B cell (primary cell): ENCODE measurements at regions not wholly inside any gene's neighbourhood (a gene's known extent, or its start where the extent isn't known, plus 50 kb on each side); places are given as distances from the start of the nearest gene placed in this dataset.

Source experiments
- ATAC-seq: fragments of 200-7000 bp; cut with Tn5 transposase; one replicate; pipeline ENCODE4 v1.10.0; 2021; ENCODE audit warnings: low read depth, mild to moderate bottlenecking, moderate number of reproducible peaks, moderate library complexity
- CTCF ChIA-PET: fragments of 350-600 bp; sonication (Branson Sonifier 250); formaldehyde crosslinking; loops from one replicate; lab custom pipeline; 2021; ENCODE audit warnings: antibody characterized with exemption, inconsistent platforms; lab: Charles Lee
- POLR2A ChIA-PET: fragments of 350-600 bp; sonication (Branson Sonifier 250); formaldehyde crosslinking; loops from one replicate; lab custom pipeline; 2021; ENCODE audit warnings: antibody characterized with exemption; lab: Charles Lee
- DNase-seq: peaks from one replicate; pipeline ENCODE4 v3.0.0; 2013
- H2AFZ ChIP-seq: 2 replicates; pipeline ENCODE4 v1.6.1; 2012; ENCODE audit warnings: mild to moderate bottlenecking, low read depth, low read length; ENCODE audit not compliant: insufficient read depth, poor library complexity, severe bottlenecking
- H3K27ac ChIP-seq, 2 donors: 1 replicate in 1 of 2; 2 replicates in 1 of 2; pipeline ENCODE4 v1.5.1; 2012 to 2013; ENCODE audit warnings: low read length in 2 of 2, mild to moderate bottlenecking in 2 of 2, moderate library complexity in 1 of 2
- H3K27me3 ChIP-seq, 4 experiments: fragments of 200-600 bp in 1 of 4; sonication (generic) in 1 of 4; replicated peaks in 1 of 4; 1 replicate in 2 of 4; 2 replicates in 2 of 4; pipeline versions ENCODE4 v1.6.1 to v1.7.0; 2013 to 2016; ENCODE audit warnings: low read length in 3 of 4, mild to moderate bottlenecking in 2 of 4, mixed read lengths in 1 of 4, moderate library complexity in 1 of 4; ENCODE audit not compliant: insufficient read depth in 4 of 4, control insufficient read depth in 3 of 4; ENCODE audit errors: control extremely low read depth in 1 of 4
- H3K36me3 ChIP-seq, 2 experiments: replicated peaks in 1 of 2; 1 replicate in 1 of 2; 2 replicates in 1 of 2; pipeline versions ENCODE4 v1.6.1 to v1.7.1; 2013; ENCODE audit warnings: low read length in 1 of 2; ENCODE audit not compliant: insufficient read depth in 2 of 2, control insufficient read depth in 1 of 2; ENCODE audit errors: control extremely low read depth in 1 of 2, extremely low read depth in 1 of 2
- H3K4me1 ChIP-seq, 2 donors: fragments of 200-600 bp in 1 of 2; sonication (generic) in 1 of 2; 1 replicate in 1 of 2; 2 replicates in 1 of 2; pipeline versions ENCODE4 v1.5.1 to v1.6.1; 2013 to 2017; ENCODE audit warnings: low read length in 2 of 2; ENCODE audit not compliant: control insufficient read depth in 2 of 2, insufficient read depth in 2 of 2
- H3K4me2 ChIP-seq: replicated peaks from 2 replicates; pipeline ENCODE3; 2012; ENCODE audit warnings: mild to moderate bottlenecking, low read depth, low read length; ENCODE audit not compliant: poor library complexity, severe bottlenecking
- H3K4me3 ChIP-seq, 5 experiments: fragments of 200-600 bp in 1 of 5; sonication (generic) in 1 of 5; 1 replicate in 3 of 5; 2 replicates in 2 of 5; pipeline versions ENCODE4 v1.5.1 to v1.7.0; 2011 to 2016; ENCODE audit warnings: low read length in 4 of 5, mild to moderate bottlenecking in 4 of 5, low read depth in 2 of 5, control low read depth in 1 of 5, moderate library complexity in 1 of 5; ENCODE audit not compliant: insufficient read depth in 1 of 5; ENCODE audit errors: control extremely low read depth in 1 of 5, extremely low read depth in 1 of 5
- H3K79me2 ChIP-seq: fragments of 200-600 bp; sonication (generic); one replicate; pipeline ENCODE4 v1.6.0; 2016; ENCODE audit warnings: low read length; ENCODE audit not compliant: control insufficient read depth, insufficient read depth
- H3K9ac ChIP-seq: fragments of 200-600 bp; sonication (generic); 2 replicates; pipeline ENCODE4 v1.6.1; 2017; ENCODE audit warnings: mild to moderate bottlenecking, low read length, moderate library complexity
- H3K9me3 ChIP-seq, 3 donors: one replicate each; pipeline versions ENCODE4 v1.6.1 to v1.7.1; 2013; ENCODE audit warnings: low read length in 2 of 3; ENCODE audit not compliant: control insufficient read depth in 2 of 3, insufficient read depth in 1 of 3; ENCODE audit errors: control extremely low read depth in 1 of 3
- H4K20me1 ChIP-seq: 2 replicates; pipeline ENCODE4 v1.6.0; 2012; ENCODE audit warnings: mild to moderate bottlenecking, low read length; ENCODE audit not compliant: insufficient read depth, control insufficient read depth, poor library complexity, severe bottlenecking
- H3K27ac Mint-ChIP-seq: one replicate; pipeline ENCODE4 v1.8.0; 2021; ENCODE audit warnings: mixed read lengths
- H3K27me3 Mint-ChIP-seq: one replicate; pipeline ENCODE4 v1.8.0; 2021; ENCODE audit warnings: mixed read lengths
- H3K4me1 Mint-ChIP-seq: one replicate; pipeline ENCODE4 v1.8.0; 2021; ENCODE audit warnings: mixed read lengths
- H3K4me3 Mint-ChIP-seq: one replicate; pipeline ENCODE4 v1.8.0; 2021; ENCODE audit warnings: mixed read lengths
- H3K9me3 Mint-ChIP-seq: one replicate; pipeline ENCODE4 v1.8.0; 2022; ENCODE audit warnings: mixed read lengths; ENCODE audit not compliant: insufficient read depth
- EZH2 ChIP-seq: IDR thresholded peaks from 2 replicates; pipeline ENCODE4 v1.6.1; 2012; ENCODE audit warnings: borderline replicate concordance, low read depth, mild to moderate bottlenecking, moderate library complexity, low read length; ENCODE audit not compliant: insufficient read depth, poor library complexity, severe bottlenecking
- WGBS: methylation state at CpG from one replicate; pipeline ENCODE4 v1.1.5; 2013; ENCODE audit warnings: missing lambda C conversion rate; ENCODE audit not compliant: insufficient coverage; 5-methylcytosine and 5-hydroxymethylcytosine counted together
- intact Hi-C: fragments of 100-400 bp; cut with micrococcal nuclease; formaldehyde crosslinking; loops from one replicate; pipeline ENCODE4 v1.10.0; 2022
- TF ChIP-seq, protein P1 (sequence below): fragments of 200-600 bp; IDR thresholded peaks from one replicate; pipeline ENCODE4 v1.8.0; 2022; ENCODE audit warnings: antibody characterized with exemption, mild to moderate bottlenecking

DNA sequence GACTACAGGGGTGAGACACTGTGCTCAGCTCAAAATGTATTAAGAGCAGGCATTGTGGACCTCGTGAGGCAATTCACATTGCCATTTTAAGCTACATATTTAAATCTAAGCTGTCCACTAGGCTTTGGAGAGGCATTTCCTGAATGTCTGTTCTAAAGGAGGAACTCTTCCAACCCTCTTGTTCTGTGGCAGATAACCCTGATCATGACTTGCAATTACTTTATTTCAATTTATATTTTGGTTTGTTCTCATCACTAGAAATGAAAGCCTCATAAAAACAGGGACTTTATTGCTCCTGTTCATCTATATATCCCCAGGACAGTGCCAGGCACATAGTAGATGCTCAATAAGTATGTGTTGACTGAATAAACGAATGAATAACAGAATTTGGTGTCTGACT is 84.0 kb upstream of the SALL4 start:
- ChIA-PET CTCF (no interaction called here), POLR2A (no interaction called here)
- WGBS = no CpG with 5 or more reads among the region's 2 CpGs
- no peak overlapping the region for H2AFZ ChIP-seq
- no peak overlapping the region for H3K27ac ChIP-seq
- H4K20me1 ChIP-seq = no peaks in the 10 kb centered on the region
- intact Hi-C loops = no loop called here
- no peak overlapping the region for H3K4me3 Mint-ChIP-seq
- no peaks in the 10 kb centered on the region for H3K27me3 ChIP-seq
- H3K27ac Mint-ChIP-seq = no peak overlapping the region
- no peaks in the 10 kb centered on the region for H3K79me2 ChIP-seq
- no peak for DNase-seq
- H3K9ac ChIP-seq = no peak overlapping the region
- H3K27me3 Mint-ChIP-seq = peaks cover 4% of the 10 kb centered on the region
- ATAC-seq = no peak
- H3K4me3 ChIP-seq = no peak overlapping the region
- H3K4me1 ChIP-seq = no peaks in the 10 kb centered on the region
- no peaks in the 10 kb centered on the region for H3K9me3 Mint-ChIP-seq
- H3K4me1 Mint-ChIP-seq = no peaks in the 10 kb centered on the region
- H3K9me3 ChIP-seq = no peaks in the 10 kb centered on the region
- no peak overlapping the region for H3K4me2 ChIP-seq
- no peaks in the 10 kb centered on the region for H3K36me3 ChIP-seq
- no peak for TF ChIP-seq EZH2
- TF ChIP-seq, protein P1, sequence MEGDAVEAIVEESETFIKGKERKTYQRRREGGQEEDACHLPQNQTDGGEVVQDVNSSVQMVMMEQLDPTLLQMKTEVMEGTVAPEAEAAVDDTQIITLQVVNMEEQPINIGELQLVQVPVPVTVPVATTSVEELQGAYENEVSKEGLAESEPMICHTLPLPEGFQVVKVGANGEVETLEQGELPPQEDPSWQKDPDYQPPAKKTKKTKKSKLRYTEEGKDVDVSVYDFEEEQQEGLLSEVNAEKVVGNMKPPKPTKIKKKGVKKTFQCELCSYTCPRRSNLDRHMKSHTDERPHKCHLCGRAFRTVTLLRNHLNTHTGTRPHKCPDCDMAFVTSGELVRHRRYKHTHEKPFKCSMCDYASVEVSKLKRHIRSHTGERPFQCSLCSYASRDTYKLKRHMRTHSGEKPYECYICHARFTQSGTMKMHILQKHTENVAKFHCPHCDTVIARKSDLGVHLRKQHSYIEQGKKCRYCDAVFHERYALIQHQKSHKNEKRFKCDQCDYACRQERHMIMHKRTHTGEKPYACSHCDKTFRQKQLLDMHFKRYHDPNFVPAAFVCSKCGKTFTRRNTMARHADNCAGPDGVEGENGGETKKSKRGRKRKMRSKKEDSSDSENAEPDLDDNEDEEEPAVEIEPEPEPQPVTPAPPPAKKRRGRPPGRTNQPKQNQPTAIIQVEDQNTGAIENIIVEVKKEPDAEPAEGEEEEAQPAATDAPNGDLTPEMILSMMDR = no peak

DNA sequence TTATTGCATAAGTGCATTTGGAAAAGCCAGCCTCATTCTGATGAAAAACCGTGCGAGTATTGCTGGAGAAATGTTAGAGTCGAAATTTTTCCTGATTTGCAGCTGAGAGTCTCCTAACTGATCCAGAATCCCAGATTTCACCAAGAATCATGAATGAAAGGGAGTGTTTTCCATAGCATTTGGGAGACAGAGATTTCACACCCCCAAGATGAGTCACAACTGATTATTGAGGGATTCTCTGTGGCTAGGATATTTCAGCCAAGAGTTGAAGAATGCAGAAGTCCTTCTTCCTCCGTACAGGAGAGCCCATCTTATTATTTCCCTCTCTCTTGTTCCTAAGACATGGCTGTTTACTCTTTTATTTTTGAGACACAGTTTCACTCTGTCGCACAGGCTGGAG is 82.2 kb upstream of the SALL4 start:
- Histone ChIP-seq H3K79me2 (no peaks in the 10 kb centered on the region), H3K36me3 (no peaks in the 10 kb centered on the region), H3K9me3 (no peaks in the 10 kb centered on the region), H4K20me1 (no peaks in the 10 kb centered on the region), H3K4me1 (no peaks in the 10 kb centered on the region), H3K4me3 (no peak overlapping the region), H2AFZ (no peak overlapping the region), H3K9ac (no peak overlapping the region), H3K27me3 (no peaks in the 10 kb centered on the region), H3K4me2 (no peak overlapping the region), H3K27ac (no peak overlapping the region)
- ChIA-PET POLR2A (no interaction called here), CTCF (no interaction called here)
- ATAC-seq (no peak), DNase-seq (no peak)
- H3K9me3 Mint-ChIP-seq = no peaks in the 10 kb centered on the region
- 93% methylated on average over 3 of the region's 5 CpGs for WGBS
- intact Hi-C loops = no loop called here
- H3K4me1 Mint-ChIP-seq = no peaks in the 10 kb centered on the region
- no peak overlapping the region for H3K4me3 Mint-ChIP-seq
- H3K27ac Mint-ChIP-seq = no peak overlapping the region
- no peak for TF ChIP-seq EZH2
- TF ChIP-seq, protein P1 = no peak
- H3K27me3 Mint-ChIP-seq = peaks cover 4% of the 10 kb centered on the region
